ENCODE measurements at regions not wholly inside any gene's neighbourhood (a gene's known extent, or its start where the extent isn't known, plus 50 kb on each side); places are given as distances from the start of the nearest gene placed in this dataset.

GRCh38 chr2:180472133-180472532, 465.0 kb upstream of the CWC22 start:
- peak; percentile 8 to 33 for DNase-seq (ENCODE audit: low read depth in 2 of 2)

- DNase-seq (ENCODE audit: low read depth in 2 of 2), result no peak
Measured at GRCh38 chr2:180463608-180464007, 456.5 kb upstream of the CWC22 start.

DNA sequence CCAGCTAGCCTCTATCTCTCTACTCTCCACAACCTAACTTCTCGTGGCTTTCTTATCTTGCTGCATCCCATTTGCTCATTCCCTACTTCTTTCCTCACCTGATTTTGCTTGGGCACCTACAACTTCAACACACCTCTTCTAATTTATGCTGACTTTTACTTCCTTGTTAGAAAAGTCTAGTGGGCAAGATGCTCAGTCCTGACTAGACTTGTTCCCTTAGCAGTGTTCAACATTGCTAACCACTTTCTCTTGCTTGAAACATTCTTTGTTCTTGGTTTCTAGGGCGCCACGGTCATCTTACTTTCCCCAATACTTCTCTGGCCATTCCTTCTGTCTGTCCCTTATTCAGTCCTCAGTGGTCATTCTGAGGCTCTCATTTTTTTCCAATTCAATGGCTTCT, 454.7 kb upstream of the CWC22 start:
- DNase-seq (ENCODE audit: low read depth in 2 of 2), result no peak

DNA sequence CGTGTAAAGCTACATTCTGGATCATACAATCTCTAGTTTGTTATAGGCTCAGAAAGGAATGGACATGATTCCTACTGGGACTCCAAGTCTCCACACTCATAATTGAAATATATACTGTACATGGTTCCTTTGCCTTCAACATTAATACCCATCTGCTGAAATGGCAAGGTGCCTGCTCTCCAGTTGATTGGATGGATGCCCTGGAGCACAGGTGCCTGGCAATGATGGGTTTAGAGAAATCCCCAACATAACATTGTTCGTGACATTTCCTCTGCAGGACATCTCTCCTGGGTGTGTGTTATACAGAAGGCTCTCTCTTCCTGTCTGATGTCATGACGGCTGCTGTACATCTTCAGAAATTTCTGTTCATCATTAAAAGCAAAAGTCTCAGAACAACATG, 449.7 kb upstream of the CWC22 start:
- DNase-seq (ENCODE audit: low read depth in 2 of 2), result no peak

- no peak for DNase-seq (ENCODE audit: low read depth in 2 of 2)
Measured at GRCh38 chr2:180450841-180451240, 443.7 kb upstream of the CWC22 start.

- no peak for DNase-seq (ENCODE audit: low read depth in 2 of 2)
Measured at GRCh38 chr2:180449171-180449915, 442.2 kb upstream of the CWC22 start.

- no peak for DNase-seq (ENCODE audit: low read depth in 2 of 2)
Measured at GRCh38 chr2:180446492-180446891, 439.4 kb upstream of the CWC22 start.

DNA sequence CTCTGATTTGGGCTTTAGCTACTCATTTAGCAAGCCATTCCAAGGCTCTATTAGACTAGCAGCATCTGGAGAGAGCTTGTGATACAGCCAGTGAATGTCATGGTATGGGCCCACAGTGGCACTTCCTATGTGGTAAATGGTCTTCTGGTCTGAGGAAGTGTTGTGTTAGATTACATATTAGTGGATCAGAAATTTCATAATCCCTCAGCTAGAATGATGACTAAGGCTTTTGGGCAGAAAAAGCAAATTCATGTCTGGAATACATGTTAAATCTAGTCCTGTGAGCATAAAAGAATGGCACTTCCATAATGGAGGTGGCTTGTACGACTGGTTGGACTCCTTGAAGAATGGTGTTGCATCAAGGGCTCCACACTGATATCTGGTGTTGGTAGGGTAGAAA, 436.8 kb upstream of the CWC22 start:
- no peak for DNase-seq (ENCODE audit: low read depth in 2 of 2)

- DNase-seq (ENCODE audit: low read depth in 2 of 2), result no peak
Measured at GRCh38 chr2:180442860-180443644, 436.0 kb upstream of the CWC22 start.

- DNase-seq (ENCODE audit: low read depth in 2 of 2), result no peak
Measured at GRCh38 chr2:180419212-180419611, 412.1 kb upstream of the CWC22 start.

GRCh38 chr2:180416627-180417026, 409.5 kb upstream of the CWC22 start:
- no peak for DNase-seq (ENCODE audit: low read depth in 2 of 2)

DNA sequence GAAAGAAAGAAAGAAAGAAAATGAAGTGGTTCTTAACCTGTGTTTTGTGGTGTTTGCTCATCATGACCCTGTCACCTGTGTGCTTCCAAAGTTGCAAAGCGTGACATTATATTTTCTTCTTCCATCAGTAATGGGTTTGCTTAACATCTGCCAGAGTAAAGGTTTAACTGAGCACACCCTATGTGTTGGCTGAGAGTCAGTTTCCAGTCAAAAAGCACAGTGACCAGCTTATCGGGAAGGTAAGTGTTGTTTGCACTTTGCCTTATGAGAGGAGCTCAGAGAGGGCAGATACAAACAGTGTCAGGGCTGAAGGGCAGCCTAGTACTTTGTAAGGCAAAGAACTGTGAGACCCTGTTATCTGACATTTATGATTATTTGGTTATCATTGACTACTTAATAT, 406.2 kb upstream of the CWC22 start:
- no peak for DNase-seq (ENCODE audit: low read depth in 2 of 2)

DNA sequence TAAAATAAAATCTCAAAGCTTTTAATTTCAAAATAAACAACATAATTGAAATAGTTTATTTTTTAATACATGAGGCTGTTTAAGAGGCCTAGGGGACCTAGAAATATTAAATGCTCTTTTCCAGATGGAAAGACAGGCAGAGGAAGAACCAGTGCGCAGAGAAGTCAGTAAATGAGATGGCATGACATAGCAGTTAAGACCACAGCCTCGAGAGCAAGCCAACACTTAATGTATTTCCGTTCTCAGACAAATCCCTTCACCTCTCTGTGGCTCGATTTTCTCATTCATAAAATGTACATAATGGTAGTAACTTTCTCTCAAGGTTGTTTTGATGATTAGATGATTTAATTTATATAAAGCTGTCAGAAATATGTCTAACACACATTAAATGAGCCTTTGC, 405.1 kb upstream of the CWC22 start:
- no peak for DNase-seq (ENCODE audit: low read depth in 2 of 2)

DNA sequence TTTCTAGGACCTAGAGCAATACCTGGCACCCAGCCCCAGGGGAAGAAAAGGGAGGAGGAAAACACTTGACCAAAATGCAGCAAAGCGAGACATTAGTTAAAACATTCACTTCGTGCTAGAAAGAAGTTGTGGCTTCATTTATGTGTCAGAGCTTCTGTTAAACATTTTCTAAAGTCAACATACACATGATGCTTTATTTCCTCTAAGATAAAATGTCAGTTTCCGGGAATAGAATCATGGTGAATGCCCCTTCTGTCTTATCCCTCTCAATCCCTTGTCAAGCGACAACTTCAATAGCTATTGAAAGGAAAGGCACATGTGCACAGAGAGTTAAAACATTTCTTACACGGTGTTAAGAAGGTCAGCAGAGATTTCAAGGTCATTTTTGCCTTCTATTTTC, 404.6 kb upstream of the CWC22 start:
- no peak for DNase-seq (ENCODE audit: low read depth in 2 of 2)

- no peak for DNase-seq (ENCODE audit: low read depth in 2 of 2)
Measured at GRCh38 chr2:180406687-180407086, 399.6 kb upstream of the CWC22 start.

- no peak for DNase-seq (ENCODE audit: low read depth in 2 of 2)
Measured at GRCh38 chr2:180405520-180405919, 398.4 kb upstream of the CWC22 start.

GRCh38 chr2:180394305-180394704, 387.2 kb upstream of the CWC22 start:
- DNase-seq (ENCODE audit: low read depth in 2 of 2), result no peak

DNA sequence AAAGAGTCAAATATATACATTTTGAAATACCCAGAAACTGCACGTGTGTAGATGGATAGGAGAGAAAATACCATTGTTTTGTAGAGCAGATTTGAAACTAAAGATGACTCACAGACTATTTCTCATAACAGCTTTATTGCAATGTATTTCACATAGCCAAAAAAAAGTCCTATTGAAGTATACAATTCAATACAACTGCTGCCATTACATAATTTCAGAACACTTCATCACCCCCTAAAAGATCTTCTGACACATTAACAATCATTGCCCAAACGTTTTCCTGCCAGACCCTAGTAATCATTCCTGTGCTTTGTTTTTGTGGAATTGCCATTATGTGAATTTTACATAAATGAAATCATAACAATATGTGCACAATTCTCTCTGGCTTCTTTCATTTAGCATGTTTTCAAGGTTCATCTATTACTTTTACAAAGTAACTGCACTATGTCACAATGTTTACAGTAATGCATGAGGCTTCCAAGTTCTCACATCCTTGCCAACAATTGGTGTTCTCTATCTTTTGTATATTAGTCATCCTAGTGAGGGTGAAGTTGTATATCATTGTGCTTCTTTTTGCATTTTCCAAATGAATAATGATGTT, 378.6 kb upstream of the CWC22 start:
- DNase-seq (ENCODE audit: low read depth in 2 of 2), result peak; percentile 87 to 92

DNA sequence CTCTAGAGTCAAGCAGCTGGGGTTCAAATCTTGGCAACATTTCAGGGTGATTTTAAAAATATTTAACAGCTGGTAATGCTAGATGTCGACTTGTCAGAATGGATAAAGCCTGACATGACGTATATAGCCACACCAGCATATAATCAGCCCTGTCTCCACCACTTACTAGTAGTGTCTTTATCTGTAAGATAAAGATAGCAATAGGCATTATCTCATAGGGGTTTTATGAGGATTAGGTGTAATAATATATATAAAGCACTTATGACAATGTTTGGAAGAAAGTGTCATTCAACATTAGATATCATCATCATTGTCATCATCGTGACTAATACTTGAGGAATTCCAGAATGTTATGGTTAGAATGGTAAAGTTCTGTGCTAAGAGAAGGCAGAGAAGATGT, 369.0 kb upstream of the CWC22 start:
- DNase-seq (ENCODE audit: low read depth in 2 of 2), result no peak

DNA sequence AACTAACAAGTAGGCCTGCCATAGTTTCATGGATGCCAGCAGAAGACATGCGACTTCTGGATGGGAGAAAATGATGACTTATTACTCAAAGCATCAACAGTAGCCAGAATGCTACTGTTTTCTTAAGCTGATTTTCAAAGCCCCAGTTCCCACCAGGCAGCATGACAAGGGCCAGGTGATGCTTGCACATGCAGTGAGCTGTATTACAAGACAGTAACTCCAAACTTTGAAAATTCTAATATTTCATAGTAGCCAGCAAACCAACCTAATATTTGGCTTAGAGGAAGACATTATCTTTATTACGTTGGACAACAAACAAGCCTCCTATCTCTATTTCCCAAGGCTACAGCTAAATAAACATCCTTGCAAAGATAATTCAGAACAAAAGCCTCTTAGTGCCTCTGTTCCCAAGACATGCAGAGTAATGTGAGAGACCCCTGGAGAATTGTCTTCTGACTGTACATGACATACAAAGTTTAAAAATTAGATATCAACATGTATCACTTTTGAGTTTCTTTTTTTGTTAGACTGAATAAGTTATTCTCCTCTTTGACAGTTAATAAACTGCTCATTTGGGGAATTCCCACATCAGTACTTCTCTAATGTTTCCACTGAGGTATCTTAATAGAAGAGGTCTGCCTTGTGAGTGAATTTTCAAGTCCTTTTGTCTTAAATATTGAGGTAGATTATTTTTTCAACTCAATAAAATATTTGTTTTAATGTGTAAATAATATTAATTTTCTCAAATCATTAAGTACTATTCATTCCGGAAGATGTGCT, 367.6 kb upstream of the CWC22 start:
- DNase-seq (ENCODE audit: low read depth in 2 of 2), result no peak

GRCh38 chr2:180370511-180371205, 363.6 kb upstream of the CWC22 start:
- DNase-seq (ENCODE audit: low read depth in 2 of 2), result no peak

DNA sequence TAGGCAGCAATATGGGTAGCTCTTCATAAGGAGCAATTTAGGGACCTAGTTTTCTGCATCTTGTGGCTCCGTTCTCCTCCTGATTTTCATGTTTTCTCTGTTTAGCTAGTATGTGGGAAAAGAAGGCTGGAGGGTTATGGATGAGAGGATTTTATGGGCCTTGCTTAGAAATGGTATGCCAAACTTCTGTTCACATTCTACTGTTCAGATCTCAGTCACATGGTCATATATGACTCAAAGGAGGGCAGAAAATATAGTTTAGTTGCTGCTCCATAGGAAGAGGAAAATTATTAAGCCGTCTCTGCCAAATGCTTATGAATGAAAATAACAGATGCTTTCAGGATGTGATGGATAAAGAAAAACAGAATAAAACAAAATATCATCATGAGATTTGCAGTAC, 361.8 kb upstream of the CWC22 start:
- no peak for DNase-seq (ENCODE audit: low read depth in 2 of 2)
